IMR-90 (cell line): ENCODE measurements at regions not wholly inside any gene's neighbourhood (a gene's known extent, or its start where the extent isn't known, plus 50 kb on each side); places are given as distances from the start of the nearest gene placed in this dataset.

ENCODE experiments used
- ATAC-seq: fragments of 200-7000 bp; cut with Tn5 transposase; 2 replicates; pipeline ENCODE4 v1.9.1; 2020; ENCODE audit warnings: low read depth, mild to moderate bottlenecking, moderate library complexity
- BruUV-seq: library from RNA; stranded (reverse); fragments of 400-500 nt; replicated peaks from 2 replicates; lab custom pipeline; 2021; lab: Mats Ljungman, UMichigan
- CTCF ChIA-PET: fragments of 300-600 bp; formaldehyde crosslinking; extraction: SDS; loops from one replicate; lab custom pipeline; 2021; ENCODE audit warnings: antibody characterized with exemption; lab: Yijun Ruan, JAX
- POLR2A ChIA-PET: fragments of 300-600 bp; sonication (Branson Sonifier 250); formaldehyde crosslinking; loops from one replicate; lab custom pipeline; 2022; ENCODE audit warnings: antibody characterized with exemption; ENCODE audit not compliant: unreplicated experiment; lab: Charles Lee
- DNase-seq: peaks from one replicate; pipeline ENCODE4 v3.0.0; 2013
- H2AFZ ChIP-seq: replicated peaks from 2 replicates; pipeline ENCODE3; 2013; ENCODE audit warnings: low read length, mild to moderate bottlenecking; ENCODE audit not compliant: poor library complexity
- H2AK5ac ChIP-seq: 2 replicates; pipeline ENCODE4 v1.6.1; 2013; ENCODE audit warnings: low read depth, low read length, inconsistent platforms
- H2AK9ac ChIP-seq: replicated peaks from 2 replicates; pipeline ENCODE3; 2013; ENCODE audit warnings: mild to moderate bottlenecking, low read depth, low read length, moderate library complexity; ENCODE audit not compliant: poor library complexity
- H2BK120ac ChIP-seq: 2 replicates; pipeline ENCODE4 v1.6.1; 2013; ENCODE audit warnings: low read depth, low read length, inconsistent platforms
- H2BK15ac ChIP-seq: 3 replicates; pipeline ENCODE4 v1.6.1; 2013; ENCODE audit warnings: low read depth, low read length, inconsistent platforms
- H2BK20ac ChIP-seq: 2 replicates; pipeline ENCODE4 v1.6.1; 2013; ENCODE audit warnings: low read depth, mild to moderate bottlenecking, inconsistent platforms, low read length, moderate library complexity
- H2BK5ac ChIP-seq: 2 replicates; pipeline ENCODE4 v1.6.1; 2013; ENCODE audit warnings: mild to moderate bottlenecking, low read depth, low read length, inconsistent platforms; ENCODE audit not compliant: poor library complexity, severe bottlenecking
- H3K14ac ChIP-seq: replicated peaks from 2 replicates; pipeline ENCODE4 v1.6.1; 2013; ENCODE audit warnings: low read depth, low read length, inconsistent platforms
- H3K18ac ChIP-seq: 2 replicates; pipeline ENCODE4 v1.6.1; 2013; ENCODE audit warnings: low read depth, low read length, control low read depth
- H3K23ac ChIP-seq: 2 replicates; pipeline ENCODE4 v1.6.1; 2013; ENCODE audit warnings: low read depth, low read length, inconsistent platforms
- H3K27ac ChIP-seq: 2 replicates; pipeline ENCODE4 v1.5.1; 2013; ENCODE audit warnings: mild to moderate bottlenecking, control low read depth, low read length; ENCODE audit not compliant: insufficient read depth
- H3K27me3 ChIP-seq: 2 replicates; pipeline ENCODE4 v1.6.1; 2013; ENCODE audit warnings: low read length; ENCODE audit not compliant: control insufficient read depth, insufficient read depth
- H3K36me3 ChIP-seq: 2 replicates; pipeline ENCODE4 v1.6.1; 2013; ENCODE audit warnings: low read length, mixed read lengths; ENCODE audit not compliant: control insufficient read depth, insufficient read depth
- H3K4ac ChIP-seq: 2 replicates; pipeline ENCODE4 v1.6.1; 2013; ENCODE audit warnings: low read depth, low read length, inconsistent platforms
- H3K4me1 ChIP-seq: 2 replicates; pipeline ENCODE4 v1.6.1; 2013; ENCODE audit warnings: low read length, mixed read lengths; ENCODE audit not compliant: control insufficient read depth, insufficient read depth
- H3K4me2 ChIP-seq: 2 replicates; pipeline ENCODE4 v1.6.1; 2013; ENCODE audit warnings: low read depth, mild to moderate bottlenecking, control low read depth, low read length, moderate library complexity
- H3K4me3 ChIP-seq: 2 replicates; pipeline ENCODE4 v1.5.1; 2013; ENCODE audit warnings: low read depth, mild to moderate bottlenecking, control low read depth, low read length, moderate library complexity; ENCODE audit not compliant: insufficient read depth
- H3K56ac ChIP-seq: 2 replicates; pipeline ENCODE4 v1.6.1; 2013; ENCODE audit warnings: low read length, inconsistent platforms; ENCODE audit not compliant: insufficient read depth; ENCODE audit errors: extremely low read depth
- H3K79me1 ChIP-seq, 2 experiments: 2 replicates each; pipeline ENCODE4 v1.6.1; 2013; ENCODE audit warnings: low read length in 2 of 2, inconsistent platforms in 1 of 2, low read depth in 1 of 2
- H3K9ac ChIP-seq: 2 replicates; pipeline ENCODE4 v1.6.1; 2013; ENCODE audit warnings: low read depth, low read length, control low read depth
- H3K9me1 ChIP-seq: 2 replicates; pipeline ENCODE4 v1.6.1; 2013; ENCODE audit warnings: low read length, inconsistent platforms; ENCODE audit not compliant: insufficient read depth
- H3K9me3 ChIP-seq: 2 replicates; pipeline ENCODE4 v1.6.1; 2013; ENCODE audit warnings: low read length; ENCODE audit not compliant: control insufficient read depth, insufficient read depth
- H4K20me1 ChIP-seq: 2 replicates; pipeline ENCODE4 v1.6.1; 2013; ENCODE audit warnings: low read length, inconsistent platforms; ENCODE audit not compliant: insufficient read depth
- H4K5ac ChIP-seq: 2 replicates; pipeline ENCODE4 v1.6.1; 2013; ENCODE audit warnings: mild to moderate bottlenecking, low read depth, low read length, control low read depth
- H4K8ac ChIP-seq, 2 experiments: 2 replicates each; pipeline ENCODE4 v1.6.1; 2013; ENCODE audit warnings: low read depth in 2 of 2, low read length in 2 of 2, control low read depth in 1 of 2, inconsistent platforms in 1 of 2
- H4K91ac ChIP-seq: 2 replicates; pipeline ENCODE4 v1.6.1; 2013; ENCODE audit warnings: low read depth, low read length, inconsistent platforms; ENCODE audit not compliant: insufficient read depth
- BHLHE40 ChIP-seq: fragments of 150-350 bp; IDR thresholded peaks from 2 replicates; pipeline ENCODE4 v1.6.1; 2016; ENCODE audit warnings: mild to moderate bottlenecking, low read depth, low read length
- CEBPB ChIP-seq: IDR thresholded peaks from 2 replicates; pipeline ENCODE4 v1.6.1; 2012; ENCODE audit warnings: low read depth, low read length, improper control_type of control experiment
- CHD1 ChIP-seq: IDR thresholded peaks from 2 replicates; pipeline ENCODE4 v1.6.1; 2012; ENCODE audit warnings: low read depth, low read length, improper control_type of control experiment
- FOS ChIP-seq: fragments of 150-350 bp; IDR thresholded peaks from 2 replicates; pipeline ENCODE4 v1.6.1; 2016; ENCODE audit warnings: low read depth, low read length
- MAFK ChIP-seq: IDR thresholded peaks from 2 replicates; pipeline ENCODE4 v1.6.1; 2012; ENCODE audit warnings: low read depth, low read length, improper control_type of control experiment
- MAZ ChIP-seq: IDR thresholded peaks from 2 replicates; pipeline ENCODE4 v1.6.1; 2012; ENCODE audit warnings: low read depth, mild to moderate bottlenecking, low read length, improper control_type of control experiment, moderate library complexity, borderline replicate concordance
- MXI1 ChIP-seq: IDR thresholded peaks from 2 replicates; pipeline ENCODE4 v1.6.1; 2012; ENCODE audit warnings: low read depth, mild to moderate bottlenecking, low read length, moderate library complexity, borderline replicate concordance
- NFE2L2 ChIP-seq: fragments of 150-350 bp; IDR thresholded peaks from 2 replicates; pipeline ENCODE4 v1.6.1; 2016; ENCODE audit warnings: low read depth, mild to moderate bottlenecking, low read length
- POLR2A ChIP-seq: IDR thresholded peaks from 2 replicates; pipeline ENCODE4 v1.6.1; 2012; ENCODE audit warnings: mild to moderate bottlenecking, low read depth, low read length
- RAD21 ChIP-seq: IDR thresholded peaks from 2 replicates; pipeline ENCODE4 v1.6.1; 2012; ENCODE audit warnings: low read length, improper control_type of control experiment
- RCOR1 ChIP-seq: IDR thresholded peaks from 2 replicates; pipeline ENCODE4 v1.6.1; 2012; ENCODE audit warnings: mild to moderate bottlenecking, low read length, improper control_type of control experiment; ENCODE audit not compliant: insufficient replicate concordance
- RFX5 ChIP-seq: IDR thresholded peaks from 2 replicates; pipeline ENCODE4 v1.8.0; 2012; ENCODE audit warnings: low read depth, mild to moderate bottlenecking, low read length, moderate library complexity
- SMC3 ChIP-seq: fragments of 150-350 bp; IDR thresholded peaks from 2 replicates; pipeline ENCODE4 v1.6.1; 2016; ENCODE audit warnings: low read depth, mild to moderate bottlenecking, antibody characterized with exemption, low read length, moderate library complexity
- USF2 ChIP-seq: fragments of 150-350 bp; IDR thresholded peaks from 2 replicates; pipeline ENCODE4 v1.6.1; 2017; ENCODE audit warnings: mild to moderate bottlenecking, antibody characterized with exemption, low read length, low read depth
- WGBS, 2 experiments: methylation state at CpG; one replicate each; pipeline versions ENCODE4 v1.1.5 to v1.1.7; 2013; ENCODE audit warnings: missing lambda C conversion rate in 2 of 2; ENCODE audit not compliant: insufficient read length in 1 of 2; ENCODE audit errors: extremely low coverage in 2 of 2; 5-methylcytosine and 5-hydroxymethylcytosine counted together
- dilution Hi-C: fragments of 300-500 bp; cut with HindIII; formaldehyde crosslinking; loops from one replicate; pipeline ENCODE4 v1.14.3; 2018; ENCODE audit warnings: low sequenced_read_pairs; ENCODE audit not compliant: unreplicated experiment
- in situ Hi-C: fragments of 300-500 bp; cut with MboI; formaldehyde crosslinking; loops from 3 replicates; pipeline ENCODE4 v1.14.3; 2019; ENCODE audit warnings: low sequenced_read_pairs, inconsistent platforms, mixed read lengths
- intact Hi-C: fragments of 100-400 bp; cut with micrococcal nuclease; formaldehyde crosslinking; loops from 2 replicates; pipeline ENCODE4 v1.10.0; 2022
- TF ChIP-seq, protein P1 (sequence below): fragments of 150-350 bp; IDR thresholded peaks from 2 replicates; pipeline ENCODE4 v1.6.1; 2016; ENCODE audit warnings: low read depth, mild to moderate bottlenecking, low read length, moderate library complexity, borderline replicate concordance
- TF ChIP-seq, protein P2 (sequence below): conservative IDR thresholded peaks from 2 replicates; pipeline ENCODE4 v1.5.1; 2012; ENCODE audit warnings: mild to moderate bottlenecking, low read depth, low read length, improper control_type of control experiment

GRCh38 chr4:103996064-103996463 lies 276.3 kb upstream of the TACR3 start:
- TF ChIP-seq RAD21 (no peak), RCOR1 (no peak), MXI1 (no peak), POLR2A (no peak), SMC3 (no peak), FOS (no peak), RFX5 (no peak), MAZ (no peak), USF2 (no peak), NFE2L2 (no peak), CHD1 (no peak), CEBPB (no peak), MAFK (no peak), BHLHE40 (no peak)
- TF ChIP-seq, protein P1, sequence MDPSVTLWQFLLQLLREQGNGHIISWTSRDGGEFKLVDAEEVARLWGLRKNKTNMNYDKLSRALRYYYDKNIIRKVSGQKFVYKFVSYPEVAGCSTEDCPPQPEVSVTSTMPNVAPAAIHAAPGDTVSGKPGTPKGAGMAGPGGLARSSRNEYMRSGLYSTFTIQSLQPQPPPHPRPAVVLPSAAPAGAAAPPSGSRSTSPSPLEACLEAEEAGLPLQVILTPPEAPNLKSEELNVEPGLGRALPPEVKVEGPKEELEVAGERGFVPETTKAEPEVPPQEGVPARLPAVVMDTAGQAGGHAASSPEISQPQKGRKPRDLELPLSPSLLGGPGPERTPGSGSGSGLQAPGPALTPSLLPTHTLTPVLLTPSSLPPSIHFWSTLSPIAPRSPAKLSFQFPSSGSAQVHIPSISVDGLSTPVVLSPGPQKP, result no peak
- TF ChIP-seq, protein P2, sequence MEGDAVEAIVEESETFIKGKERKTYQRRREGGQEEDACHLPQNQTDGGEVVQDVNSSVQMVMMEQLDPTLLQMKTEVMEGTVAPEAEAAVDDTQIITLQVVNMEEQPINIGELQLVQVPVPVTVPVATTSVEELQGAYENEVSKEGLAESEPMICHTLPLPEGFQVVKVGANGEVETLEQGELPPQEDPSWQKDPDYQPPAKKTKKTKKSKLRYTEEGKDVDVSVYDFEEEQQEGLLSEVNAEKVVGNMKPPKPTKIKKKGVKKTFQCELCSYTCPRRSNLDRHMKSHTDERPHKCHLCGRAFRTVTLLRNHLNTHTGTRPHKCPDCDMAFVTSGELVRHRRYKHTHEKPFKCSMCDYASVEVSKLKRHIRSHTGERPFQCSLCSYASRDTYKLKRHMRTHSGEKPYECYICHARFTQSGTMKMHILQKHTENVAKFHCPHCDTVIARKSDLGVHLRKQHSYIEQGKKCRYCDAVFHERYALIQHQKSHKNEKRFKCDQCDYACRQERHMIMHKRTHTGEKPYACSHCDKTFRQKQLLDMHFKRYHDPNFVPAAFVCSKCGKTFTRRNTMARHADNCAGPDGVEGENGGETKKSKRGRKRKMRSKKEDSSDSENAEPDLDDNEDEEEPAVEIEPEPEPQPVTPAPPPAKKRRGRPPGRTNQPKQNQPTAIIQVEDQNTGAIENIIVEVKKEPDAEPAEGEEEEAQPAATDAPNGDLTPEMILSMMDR, result no peak
- no peak overlapping the region for H3K27ac ChIP-seq
- ChIA-PET POLR2A (no interaction called here), CTCF (no interaction called here)
- no peaks in the 10 kb centered on the region for H3K79me1 ChIP-seq
- no peak overlapping the region for H3K14ac ChIP-seq
- in situ Hi-C loops (no loop called here), dilution Hi-C loops (no loop called here), intact Hi-C loops (no loop called here)
- H4K5ac ChIP-seq, result no peak overlapping the region
- H3K36me3 ChIP-seq, result no peaks in the 10 kb centered on the region
- no peak overlapping the region for H2AK5ac ChIP-seq
- DNase-seq (no peak), ATAC-seq (no peak)
- no peak overlapping the region for H3K23ac ChIP-seq
- H4K91ac ChIP-seq, result no peak overlapping the region
- H3K4me3 ChIP-seq, result no peak overlapping the region
- H3K9me3 ChIP-seq, result peaks cover 2% of the 10 kb centered on the region; the same call in 1 of the 2 replicates
- no peaks in the 10 kb centered on the region for H4K20me1 ChIP-seq
- H3K4me1 ChIP-seq, result no peaks in the 10 kb centered on the region
- H2BK15ac ChIP-seq, result no peak overlapping the region
- H3K4me2 ChIP-seq, result no peak overlapping the region
- no peak overlapping the region for H3K9ac ChIP-seq
- H2BK20ac ChIP-seq, result no peak overlapping the region
- H3K4ac ChIP-seq, result no peak overlapping the region
- no peaks in the 10 kb centered on the region for H3K27me3 ChIP-seq
- no TSS peak for BruUV-seq
- H3K56ac ChIP-seq, result no peak overlapping the region
- H4K8ac ChIP-seq, result no peak overlapping the region
- H2AFZ ChIP-seq, result no peak overlapping the region
- H2BK120ac ChIP-seq, result no peak overlapping the region
- no peak overlapping the region for H3K18ac ChIP-seq
- H2AK9ac ChIP-seq, result no peak overlapping the region
- no CpG with 5 or more reads among the region's 2 CpGs for WGBS, 2 experiments
- no peak overlapping the region for H2BK5ac ChIP-seq
- no peaks in the 10 kb centered on the region for H3K9me1 ChIP-seq
